NCI-H1417 treated with DMSO at 0.1 percent for 48 hours (cell line): ENCODE measurements at regions not wholly inside any gene's neighbourhood (a gene's known extent, or its start where the extent isn't known, plus 50 kb on each side); places are given as distances from the start of the nearest gene placed in this dataset.

ENCODE experiments used
- DNase-seq: peaks from one replicate; lab custom pipeline; 2025; lab: John Stamatoyannopoulos, UW

GRCh38 chr5:105587963-105588662 lies 2025.5 kb upstream of the NUDT12 start:
- no peak for DNase-seq

GRCh38 chr5:105581988-105582690 lies 2019.5 kb upstream of the NUDT12 start:
- no peak for DNase-seq

GRCh38 chr5:105573575-105573974 lies 2011.0 kb upstream of the NUDT12 start:
- DNase-seq, result no peak

- DNase-seq, result no peak
These were observed 2002.9 kb upstream of the NUDT12 start for GRCh38 chr5:105565531-105565930.

GRCh38 chr5:105563842-105564241 lies 2001.3 kb upstream of the NUDT12 start:
- no peak for DNase-seq

GRCh38 chr5:105554568-105555169 lies 1992.1 kb upstream of the NUDT12 start:
- DNase-seq, result no peak

- no peak for DNase-seq
These were observed 1981.7 kb upstream of the NUDT12 start for GRCh38 chr5:105544300-105544699.

- no peak for DNase-seq
These were observed 1974.1 kb upstream of the NUDT12 start for GRCh38 chr5:105536675-105537074.

- no peak for DNase-seq
These were observed 1968.2 kb upstream of the NUDT12 start for GRCh38 chr5:105530716-105531261.

- DNase-seq, result no peak
These were observed 1967.3 kb upstream of the NUDT12 start for GRCh38 chr5:105529851-105530250.

- DNase-seq, result no peak
These were observed 1945.9 kb upstream of the NUDT12 start for GRCh38 chr5:105508519-105508918.

GRCh38 chr5:105506692-105507277 lies 1944.2 kb upstream of the NUDT12 start:
- DNase-seq, result no peak

- DNase-seq, result no peak
These were observed 1941.4 kb upstream of the NUDT12 start for GRCh38 chr5:105503950-105504349.

- no peak for DNase-seq
These were observed 1938.7 kb upstream of the NUDT12 start for GRCh38 chr5:105501315-105501714.

- no peak for DNase-seq
These were observed 1912.8 kb upstream of the NUDT12 start for GRCh38 chr5:105475401-105475800.

GRCh38 chr5:105462377-105462776 lies 1899.8 kb upstream of the NUDT12 start:
- DNase-seq, result no peak

GRCh38 chr5:105460721-105461120 lies 1898.1 kb upstream of the NUDT12 start:
- DNase-seq, result no peak

- DNase-seq, result no peak
These were observed 1890.7 kb upstream of the NUDT12 start for GRCh38 chr5:105453216-105453807.

GRCh38 chr5:105448271-105448670 lies 1885.7 kb upstream of the NUDT12 start:
- DNase-seq, result no peak

GRCh38 chr5:105430516-105430915 lies 1867.9 kb upstream of the NUDT12 start:
- no peak for DNase-seq

GRCh38 chr5:105428451-105429380 lies 1866.1 kb upstream of the NUDT12 start:
- DNase-seq, result no peak
